AG08395 (cell line): ENCODE measurements at regions not wholly inside any gene's neighbourhood (a gene's known extent, or its start where the extent isn't known, plus 50 kb on each side); places are given as distances from the start of the nearest gene placed in this dataset.
A peak's percentile ranks its signal among the peaks of the same experiment; 100 is the strongest.

Experiments
- DNase-seq: peaks from one replicate; pipeline ENCODE4 v3.0.0; 2012; ENCODE audit warnings: mixed read lengths, low spot score

- DNase-seq: no peak
Observed at GRCh38 chr1:221431961-221432360, 309.9 kb downstream of the DUSP10 start.

GRCh38 chr1:221435504-221435904, 306.4 kb downstream of the DUSP10 start:
- peak; percentile 48 for DNase-seq

- DNase-seq: no peak
Observed at GRCh38 chr1:221437171-221437570, 304.7 kb downstream of the DUSP10 start.

DNA sequence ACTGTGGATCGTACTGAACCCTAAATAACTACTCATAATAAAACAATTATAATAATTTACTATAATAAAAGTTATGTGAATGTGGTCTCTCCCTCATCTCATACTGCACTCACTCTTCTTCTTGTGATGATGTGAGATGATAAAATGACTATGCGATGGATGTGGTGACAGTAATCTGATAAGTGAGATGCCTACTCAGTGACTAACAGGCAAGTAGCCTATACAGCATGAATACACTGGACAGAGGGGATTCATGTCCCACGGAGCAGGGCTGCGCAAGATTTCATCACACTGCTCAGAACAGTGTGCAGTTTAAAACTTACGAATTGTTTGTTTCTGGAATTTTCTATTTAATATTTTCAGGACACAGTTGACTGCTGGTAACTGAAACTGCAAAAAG, 304.0 kb downstream of the DUSP10 start:
- no peak for DNase-seq

GRCh38 chr1:221439008-221439746, 302.7 kb downstream of the DUSP10 start:
- peak; percentile 50 for DNase-seq

DNA sequence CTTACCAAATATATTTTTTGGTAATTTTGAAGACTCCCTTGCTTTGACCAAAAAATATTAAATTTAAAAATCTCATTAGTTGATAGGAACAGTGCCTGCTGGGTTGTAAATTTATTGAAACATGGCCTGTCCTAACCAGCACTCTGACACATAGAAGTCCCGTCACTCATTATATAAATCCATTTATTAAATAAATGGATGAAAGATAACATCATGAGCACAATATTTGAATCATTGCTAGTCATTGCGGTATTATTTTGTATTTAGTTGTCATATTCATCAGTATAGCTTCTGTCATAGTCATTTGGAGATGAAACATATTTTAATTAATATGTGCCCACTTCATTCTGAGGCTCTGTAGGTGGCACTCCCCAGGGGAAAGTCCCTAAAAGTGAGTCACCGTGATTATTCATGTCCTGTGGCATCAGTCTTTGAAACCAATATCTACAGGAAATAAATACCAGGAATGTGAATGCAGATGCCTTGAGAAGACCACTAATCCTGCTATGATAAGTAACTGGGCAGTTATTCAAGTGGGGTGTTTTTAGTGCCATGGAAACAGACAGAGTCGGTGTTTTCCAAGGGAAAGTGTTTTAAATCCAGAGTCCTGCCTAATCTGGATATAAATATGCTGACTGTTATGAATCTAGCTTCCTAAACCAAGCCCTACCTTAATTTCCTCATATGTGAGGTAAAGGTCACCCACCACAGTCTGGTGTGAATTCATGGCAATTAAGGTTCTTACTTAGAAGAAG, 302.0 kb downstream of the DUSP10 start:
- DNase-seq: peak; percentile 81

DNA sequence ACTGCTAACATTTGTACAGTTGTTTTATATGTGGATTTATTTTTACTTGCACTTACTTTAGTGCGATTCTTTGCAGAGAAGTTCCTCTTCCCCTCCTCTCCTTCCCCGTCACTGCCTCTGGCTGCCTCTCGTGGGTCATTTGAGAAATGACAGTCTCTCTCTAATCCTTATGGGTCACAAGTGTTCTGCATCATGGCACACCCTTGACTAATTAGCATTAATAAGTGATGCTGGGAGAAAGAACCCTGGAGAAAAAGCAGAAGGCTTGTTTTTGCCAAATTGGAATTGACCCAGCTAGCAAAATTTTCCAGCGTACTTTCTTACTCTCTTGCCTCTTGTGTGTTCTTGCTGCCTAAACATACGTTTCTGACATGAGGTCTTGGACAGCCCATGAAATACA, 301.2 kb downstream of the DUSP10 start:
- peak; percentile 14 for DNase-seq

- DNase-seq: no peak
Observed at GRCh38 chr1:221442056-221442455, 299.8 kb downstream of the DUSP10 start.

- no peak for DNase-seq
Observed at GRCh38 chr1:221444346-221444745, 297.5 kb downstream of the DUSP10 start.

DNA sequence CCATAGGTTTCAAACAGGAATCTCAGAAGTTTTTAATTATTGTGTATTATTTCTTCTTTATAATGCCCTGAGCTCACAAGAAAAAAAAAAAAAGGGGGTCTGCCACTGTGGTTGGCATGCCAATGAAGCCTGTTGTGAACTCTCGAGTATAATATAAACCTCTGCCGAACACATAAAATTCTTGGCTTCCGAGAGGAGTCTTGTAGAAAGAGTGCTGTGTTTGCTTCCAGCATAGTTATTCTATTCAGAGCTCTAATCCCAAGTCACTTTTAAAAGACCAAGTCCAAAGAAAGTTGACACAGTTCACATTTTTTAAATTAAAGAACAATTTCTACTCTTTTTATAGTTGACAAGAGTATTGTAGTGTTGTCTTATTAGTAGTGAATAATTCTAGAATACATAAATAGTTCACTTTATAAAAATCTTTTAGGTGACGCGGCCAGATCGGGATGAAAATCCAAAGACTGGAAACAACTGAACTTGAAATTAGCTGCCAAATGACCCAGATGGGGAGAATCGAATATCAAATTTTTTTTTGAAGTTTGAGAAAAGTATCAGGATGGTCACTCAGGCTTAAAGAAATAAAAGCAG, 293.2 kb downstream of the DUSP10 start:
- DNase-seq: no peak

DNA sequence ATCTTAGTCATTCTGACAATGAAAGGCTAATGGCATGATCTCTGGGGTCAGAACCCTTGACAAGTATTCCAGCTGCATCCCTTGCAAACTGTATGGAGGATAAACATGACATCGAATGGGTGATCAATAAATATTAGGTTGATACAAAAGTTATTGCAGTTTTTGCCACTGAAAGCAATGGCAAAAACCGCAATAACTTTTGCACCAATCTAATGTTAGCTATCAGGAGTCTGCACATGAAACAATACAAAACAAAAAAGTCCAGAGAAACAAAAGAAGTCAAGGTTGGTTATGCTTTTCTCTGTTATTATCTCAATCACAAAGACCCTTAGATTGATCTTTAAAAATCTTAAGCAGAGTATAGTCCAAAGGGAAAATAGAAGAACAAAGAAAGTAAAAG, 292.7 kb downstream of the DUSP10 start:
- DNase-seq: no peak

GRCh38 chr1:221449801-221450470, 292.0 kb downstream of the DUSP10 start:
- DNase-seq: peak; percentile 40

DNA sequence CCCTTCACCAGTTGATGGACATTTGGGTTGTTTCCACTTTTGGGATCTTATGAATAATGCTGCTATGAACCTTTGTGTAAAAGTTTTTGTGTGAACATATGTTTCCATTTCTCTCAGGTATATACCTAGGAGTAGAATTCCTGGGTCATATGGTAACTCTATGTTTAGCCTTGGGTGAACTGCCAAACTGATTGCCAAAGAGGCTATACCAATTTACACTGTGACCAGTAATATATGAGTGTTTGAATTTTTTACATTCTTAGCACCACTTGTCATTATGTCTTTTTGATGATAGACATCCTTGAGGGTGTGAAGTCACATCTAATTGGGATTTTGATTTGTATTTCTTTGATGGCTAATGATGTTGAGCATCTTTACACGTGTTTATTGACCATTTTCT, 290.1 kb downstream of the DUSP10 start:
- DNase-seq: no peak

GRCh38 chr1:221454096-221454495, 287.8 kb downstream of the DUSP10 start:
- DNase-seq: no peak

GRCh38 chr1:221456918-221457317, 285.0 kb downstream of the DUSP10 start:
- DNase-seq: no peak

DNA sequence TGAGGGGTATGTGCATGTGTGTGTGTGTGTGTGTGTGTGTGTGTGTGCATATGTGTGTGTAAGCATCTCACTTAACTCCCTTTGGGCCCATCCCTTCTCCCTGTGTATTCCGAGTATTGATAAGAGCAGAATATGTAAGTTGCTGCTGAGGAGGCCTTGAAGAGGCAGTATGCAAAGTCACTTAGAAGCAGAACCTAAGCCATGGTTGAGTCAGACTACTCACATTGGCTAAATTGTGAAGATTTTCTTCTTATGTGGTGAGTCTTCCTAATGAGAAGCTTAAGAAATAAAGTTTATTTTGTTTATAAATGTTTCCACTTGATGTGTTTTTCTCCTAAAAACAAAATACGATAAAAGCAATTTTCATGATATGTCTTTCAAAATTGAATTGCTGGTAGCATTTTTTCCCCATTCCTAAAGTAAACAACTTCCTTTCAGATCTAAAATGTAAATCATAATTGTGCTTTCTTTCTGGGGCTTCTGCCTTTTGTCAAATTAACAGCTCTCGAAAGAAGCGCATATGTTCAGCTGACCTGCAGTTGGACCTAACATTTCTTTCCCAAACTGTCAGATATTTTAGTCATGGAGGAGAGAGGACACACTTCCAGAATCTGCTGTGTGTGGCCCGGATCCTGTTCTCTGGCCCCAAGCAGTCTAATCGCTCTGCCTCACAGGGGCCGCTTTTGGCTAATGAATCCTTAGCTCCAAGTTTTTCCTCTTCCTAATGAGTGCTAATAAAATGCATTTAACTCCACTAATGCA, 284.0 kb downstream of the DUSP10 start:
- peak; percentile 14 for DNase-seq

GRCh38 chr1:221458447-221459156, 283.3 kb downstream of the DUSP10 start:
- DNase-seq: peak; percentile 82

DNA sequence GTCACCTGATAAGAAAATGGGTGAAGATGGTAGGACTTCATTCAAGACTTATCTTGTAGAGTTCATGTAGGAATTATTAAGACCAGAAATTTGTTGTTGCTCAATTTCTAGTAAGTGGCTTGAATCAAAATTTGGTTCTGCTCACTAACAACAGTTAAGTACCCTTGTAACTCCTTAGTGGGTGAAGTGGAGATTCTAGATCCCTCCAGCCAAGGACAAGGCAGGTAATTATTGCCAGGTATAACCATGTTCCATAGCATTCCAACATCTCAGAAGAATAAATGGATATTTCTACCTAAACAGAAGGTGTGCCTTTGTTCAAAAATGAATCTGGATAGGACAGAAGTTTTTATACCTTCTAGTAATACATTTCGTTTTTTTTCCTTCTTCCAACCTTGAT, 282.3 kb downstream of the DUSP10 start:
- no peak for DNase-seq

- DNase-seq: no peak
Observed at GRCh38 chr1:221462345-221462744, 279.5 kb downstream of the DUSP10 start.

- peak; percentile 33 for DNase-seq
Observed at GRCh38 chr1:221468546-221468945, 273.3 kb downstream of the DUSP10 start.

- no peak for DNase-seq
Observed at GRCh38 chr1:221469476-221469875, 272.4 kb downstream of the DUSP10 start.
